GM23248 (cell line): ENCODE measurements at regions not wholly inside any gene's neighbourhood (a gene's known extent, or its start where the extent isn't known, plus 50 kb on each side); places are given as distances from the start of the nearest gene placed in this dataset.

ENCODE experiments used
- DNase-seq: peaks from one replicate; pipeline ENCODE4 v3.0.0-alpha.2; 2015
- H2AFZ ChIP-seq: fragments of 200-600 bp; sonication (generic); 2 replicates; pipeline ENCODE4 v1.6.1; 2016; ENCODE audit warnings: antibody characterized with exemption
- H3F3A ChIP-seq: fragments of 200-600 bp; sonication (generic); 2 replicates; pipeline ENCODE4 v1.6.1; 2016; ENCODE audit warnings: mild to moderate bottlenecking, antibody characterized with exemption, mixed run types; ENCODE audit not compliant: insufficient read depth
- H3K27ac ChIP-seq: fragments of 200-600 bp; sonication (generic); 2 replicates; pipeline ENCODE4 v1.5.1; 2016; ENCODE audit warnings: mild to moderate bottlenecking
- H3K27me3 ChIP-seq: fragments of 200-600 bp; sonication (generic); replicated peaks from 2 replicates; pipeline ENCODE4 v1.6.1; 2016; ENCODE audit warnings: mild to moderate bottlenecking; ENCODE audit not compliant: insufficient read depth
- H3K36me3 ChIP-seq: fragments of 200-600 bp; sonication (generic); 2 replicates; pipeline ENCODE4 v1.6.1; 2016; ENCODE audit warnings: low read depth, mild to moderate bottlenecking
- H3K4me1 ChIP-seq: fragments of 200-600 bp; sonication (generic); 2 replicates; pipeline ENCODE4 v1.6.1; 2016; ENCODE audit warnings: mild to moderate bottlenecking; ENCODE audit not compliant: insufficient read depth
- H3K4me2 ChIP-seq: fragments of 200-600 bp; sonication (generic); one replicate; pipeline ENCODE4 v1.6.1; 2016; ENCODE audit warnings: mild to moderate bottlenecking; ENCODE audit not compliant: unreplicated experiment
- H3K4me3 ChIP-seq: fragments of 200-600 bp; sonication (generic); 2 replicates; pipeline ENCODE4 v1.5.1; 2016; ENCODE audit warnings: mild to moderate bottlenecking
- H3K79me2 ChIP-seq: fragments of 200-600 bp; sonication (generic); 2 replicates; pipeline ENCODE4 v1.6.1; 2016; ENCODE audit warnings: mild to moderate bottlenecking; ENCODE audit not compliant: insufficient read depth
- H3K9ac ChIP-seq: fragments of 200-600 bp; sonication (generic); 2 replicates; pipeline ENCODE4 v1.6.1; 2016; ENCODE audit warnings: mild to moderate bottlenecking
- H3K9me2 ChIP-seq: fragments of 200-600 bp; sonication (generic); 2 replicates; pipeline ENCODE4 v1.6.1; 2016; ENCODE audit warnings: mixed run types, mild to moderate bottlenecking, moderate library complexity; ENCODE audit not compliant: insufficient read depth
- H3K9me3 ChIP-seq: fragments of 200-600 bp; sonication (generic); one replicate; pipeline ENCODE4 v1.6.1; 2017; ENCODE audit warnings: low read depth
- H4K20me1 ChIP-seq: fragments of 200-600 bp; sonication (generic); 2 replicates; pipeline ENCODE4 v1.6.0; 2016; ENCODE audit not compliant: insufficient read depth
- EZH2 ChIP-seq: fragments of 200-600 bp; sonication (generic); IDR thresholded peaks from 2 replicates; pipeline ENCODE4 v1.6.1; 2018; ENCODE audit warnings: antibody characterized with exemption, mild to moderate bottlenecking; ENCODE audit not compliant: insufficient read depth, poor library complexity, severe bottlenecking
- EZH2phosphoT487 ChIP-seq: fragments of 200-600 bp; sonication (generic); IDR thresholded peaks from 2 replicates; pipeline ENCODE4 v1.6.1; 2018; ENCODE audit warnings: antibody characterized with exemption, moderate library complexity, mild to moderate bottlenecking, low read depth; ENCODE audit not compliant: insufficient read depth
- WGBS, 2 experiments: methylation state at CpG; one replicate each; pipeline ENCODE4 v1.1.6; 2015 to 2017; ENCODE audit warnings: low lambda C conversion rate in 2 of 2, low coverage in 1 of 2; ENCODE audit errors: missing lambda C conversion rate in 2 of 2; 5-methylcytosine and 5-hydroxymethylcytosine counted together
- in situ Hi-C: fragments of 300-500 bp; cut with MboI; formaldehyde crosslinking; loops from 2 replicates; pipeline ENCODE4 v1.15.0; 2020

- Histone ChIP-seq H3K4me3 (no peak overlapping the region), H3K27ac (no peak overlapping the region), H3K9me2 (no peaks in the 10 kb centered on the region), H3K4me1 (no peaks in the 10 kb centered on the region), H3K79me2 (no peaks in the 10 kb centered on the region), H3F3A (no peaks in the 10 kb centered on the region), H3K4me2 (no peak overlapping the region), H3K9me3 (no peaks in the 10 kb centered on the region), H3K36me3 (no peaks in the 10 kb centered on the region), H3K9ac (no peak overlapping the region), H3K27me3 (peaks cover 38% of the 10 kb centered on the region), H4K20me1 (no peaks in the 10 kb centered on the region), H2AFZ (no peak overlapping the region)
- DNase-seq: no peak
- TF ChIP-seq EZH2phosphoT487 (no peak), EZH2 (no peak)
- WGBS, 2 experiments: 42 to 45% methylated on average over 20 of the region's 20 CpGs
- in situ Hi-C loops: no loop called here
Observed at GRCh38 chr9:135275571-135276289, 188.3 kb downstream of the OLFM1 start.

- H3K9ac ChIP-seq: no peak overlapping the region
- H3K9me2 ChIP-seq: no peaks in the 10 kb centered on the region
- no peak overlapping the region for H3K27ac ChIP-seq
- no peaks in the 10 kb centered on the region for H3K4me1 ChIP-seq
- no peak overlapping the region for H3K4me3 ChIP-seq
- in situ Hi-C loops: no loop called here
- no peak overlapping the region for H3K4me2 ChIP-seq
- H3K79me2 ChIP-seq: no peaks in the 10 kb centered on the region
- H2AFZ ChIP-seq: no peak overlapping the region
- TF ChIP-seq EZH2phosphoT487 (no peak), EZH2 (no peak)
- H4K20me1 ChIP-seq: no peaks in the 10 kb centered on the region
- WGBS, 2 experiments: 45% methylated on average over 30 of the region's 30 CpGs
- H3K9me3 ChIP-seq: no peaks in the 10 kb centered on the region
- H3F3A ChIP-seq: no peaks in the 10 kb centered on the region
- H3K36me3 ChIP-seq: no peaks in the 10 kb centered on the region
- peaks cover 41% of the 10 kb centered on the region for H3K27me3 ChIP-seq
- DNase-seq: no peak
Observed at GRCh38 chr9:135277219-135278201, 190.0 kb downstream of the OLFM1 start.

GRCh38 chr9:135278586-135278985, 191.1 kb downstream of the OLFM1 start:
- no peaks in the 10 kb centered on the region for H3K9me3 ChIP-seq
- H3K27ac ChIP-seq: no peak overlapping the region
- no peaks in the 10 kb centered on the region for H3K79me2 ChIP-seq
- H3F3A ChIP-seq: no peaks in the 10 kb centered on the region
- no peak overlapping the region for H3K9ac ChIP-seq
- no peak overlapping the region for H3K4me3 ChIP-seq
- H4K20me1 ChIP-seq: no peaks in the 10 kb centered on the region
- H3K36me3 ChIP-seq: no peaks in the 10 kb centered on the region
- DNase-seq: no peak
- peaks cover 33% of the 10 kb centered on the region for H3K27me3 ChIP-seq
- WGBS, 2 experiments: 59 to 64% methylated on average over 15 of the region's 15 CpGs
- no peaks in the 10 kb centered on the region for H3K4me1 ChIP-seq
- TF ChIP-seq EZH2: no peak
- TF ChIP-seq EZH2phosphoT487: no peak
- no peak overlapping the region for H3K4me2 ChIP-seq
- H3K9me2 ChIP-seq: no peaks in the 10 kb centered on the region
- no peak overlapping the region for H2AFZ ChIP-seq
- in situ Hi-C loops: no loop called here

- Histone ChIP-seq H3K9me2 (no peaks in the 10 kb centered on the region), H3K79me2 (no peaks in the 10 kb centered on the region), H3K4me2 (no peak overlapping the region), H3K4me3 (no peak overlapping the region), H3K27ac (no peak overlapping the region), H2AFZ (no peak overlapping the region), H3K27me3 (peaks cover 39% of the 10 kb centered on the region), H4K20me1 (no peaks in the 10 kb centered on the region), H3F3A (no peaks in the 10 kb centered on the region), H3K9ac (no peak overlapping the region), H3K9me3 (no peaks in the 10 kb centered on the region), H3K36me3 (no peaks in the 10 kb centered on the region), H3K4me1 (no peaks in the 10 kb centered on the region)
- in situ Hi-C loops: no loop called here
- no peak for TF ChIP-seq EZH2
- no peak for TF ChIP-seq EZH2phosphoT487
- no peak for DNase-seq
- WGBS, 2 experiments: 54% methylated on average over 12 of the region's 12 CpGs
Observed at GRCh38 chr9:135279385-135279784, 191.9 kb downstream of the OLFM1 start.
